Right lung (tissue), 2 donors: ENCODE measurements at regions not wholly inside any gene's neighbourhood (a gene's known extent, or its start where the extent isn't known, plus 50 kb on each side); places are given as distances from the start of the nearest gene placed in this dataset.

Source experiments
- DNase-seq, 2 donors: peaks; one replicate each; pipeline ENCODE4 v3.0.0-alpha.2; 2013

- DNase-seq, result no peak
These were observed 204.4 kb upstream of the THBS1 start for GRCh38 chr15:39376371-39376909.

- DNase-seq, result no peak
These were observed 199.4 kb upstream of the THBS1 start for GRCh38 chr15:39381517-39381916.

- no peak for DNase-seq
These were observed 192.8 kb upstream of the THBS1 start for GRCh38 chr15:39388118-39388517.

GRCh38 chr15:39391230-39391629 is 189.6 kb upstream of the THBS1 start:
- no peak for DNase-seq

- no peak for DNase-seq
These were observed 188.3 kb upstream of the THBS1 start for GRCh38 chr15:39392469-39393047.

- DNase-seq, result no peak
These were observed 187.1 kb upstream of the THBS1 start for GRCh38 chr15:39393575-39394335.

GRCh38 chr15:39394496-39394895 is 186.4 kb upstream of the THBS1 start:
- DNase-seq, result no peak

- no peak for DNase-seq
These were observed 183.8 kb upstream of the THBS1 start for GRCh38 chr15:39396979-39397615.

GRCh38 chr15:39397883-39398282 is 183.0 kb upstream of the THBS1 start:
- DNase-seq, result no peak

- no peak for DNase-seq
These were observed 181.3 kb upstream of the THBS1 start for GRCh38 chr15:39399600-39399999.

- no peak for DNase-seq
These were observed 180.9 kb upstream of the THBS1 start for GRCh38 chr15:39400002-39400401.

- no peak for DNase-seq
These were observed 179.9 kb upstream of the THBS1 start for GRCh38 chr15:39400821-39401550.

GRCh38 chr15:39403640-39404117 is 177.2 kb upstream of the THBS1 start:
- peak in 1 of 2 donors; percentile 38 for DNase-seq

GRCh38 chr15:39404767-39405181 is 176.1 kb upstream of the THBS1 start:
- DNase-seq, result no peak

GRCh38 chr15:39406485-39406884 is 174.4 kb upstream of the THBS1 start:
- DNase-seq, result no peak

- no peak for DNase-seq
These were observed 173.8 kb upstream of the THBS1 start for GRCh38 chr15:39407116-39407515.

- no peak for DNase-seq
These were observed 170.9 kb upstream of the THBS1 start for GRCh38 chr15:39409876-39410530.

GRCh38 chr15:39411102-39411989 is 169.5 kb upstream of the THBS1 start:
- no peak for DNase-seq

- no peak for DNase-seq
These were observed 167.3 kb upstream of the THBS1 start for GRCh38 chr15:39413558-39413957.

GRCh38 chr15:39414201-39414600 is 166.7 kb upstream of the THBS1 start:
- DNase-seq, result no peak
